ENCODE measurements at regions not wholly inside any gene's neighbourhood (a gene's known extent, or its start where the extent isn't known, plus 50 kb on each side); places are given as distances from the start of the nearest gene placed in this dataset.
"Not testable (repeated sequence)": the region's sequence is repeated elsewhere in the genome, so short reads cannot be mapped to it uniquely, and the experiment has no call there.

- DNase-seq (ENCODE audit: low spot score): no peak
- Mint-ChIP-seq H3K4me1 (ENCODE audit: low read depth) (no peaks in the 10 kb centered on the region), H3K27ac (no peak overlapping the region), H3K27me3 (ENCODE audit: low read depth) (no peaks in the 10 kb centered on the region), H3K4me3 (no peak overlapping the region), H3K36me3 (ENCODE audit: low read depth) (no peaks in the 10 kb centered on the region), H3K9me3 (no peaks in the 10 kb centered on the region)
Measured at GRCh38 chr1:30371179-30371788, 352.1 kb downstream of the MATN1 start.

GRCh38 chr1:30368651-30369240, 354.6 kb downstream of the MATN1 start:
- no peak overlapping the region for H3K27ac Mint-ChIP-seq
- no peak for DNase-seq (ENCODE audit: low spot score)
- no peak overlapping the region for H3K4me3 Mint-ChIP-seq
- H3K36me3 Mint-ChIP-seq (ENCODE audit: low read depth): no peaks in the 10 kb centered on the region
- H3K9me3 Mint-ChIP-seq: no peaks in the 10 kb centered on the region
- H3K27me3 Mint-ChIP-seq (ENCODE audit: low read depth): no peaks in the 10 kb centered on the region
- H3K4me1 Mint-ChIP-seq (ENCODE audit: low read depth): no peaks in the 10 kb centered on the region

- Mint-ChIP-seq H3K4me3 (no peak overlapping the region), H3K36me3 (ENCODE audit: low read depth) (no peaks in the 10 kb centered on the region), H3K4me1 (ENCODE audit: low read depth) (no peaks in the 10 kb centered on the region), H3K9me3 (no peaks in the 10 kb centered on the region), H3K27me3 (ENCODE audit: low read depth) (no peaks in the 10 kb centered on the region), H3K27ac (no peak overlapping the region)
- no peak for DNase-seq (ENCODE audit: low spot score)
Measured at GRCh38 chr1:30366911-30367310, 356.5 kb downstream of the MATN1 start.

GRCh38 chr1:30366199-30366598, 357.2 kb downstream of the MATN1 start:
- no peak overlapping the region for H3K4me3 Mint-ChIP-seq
- no peak for DNase-seq (ENCODE audit: low spot score)
- no peaks in the 10 kb centered on the region for H3K9me3 Mint-ChIP-seq
- no peaks in the 10 kb centered on the region for H3K4me1 Mint-ChIP-seq (ENCODE audit: low read depth)
- no peak overlapping the region for H3K27ac Mint-ChIP-seq
- H3K27me3 Mint-ChIP-seq (ENCODE audit: low read depth): no peaks in the 10 kb centered on the region
- no peaks in the 10 kb centered on the region for H3K36me3 Mint-ChIP-seq (ENCODE audit: low read depth)

- Mint-ChIP-seq H3K4me3 (no peak overlapping the region), H3K27ac (no peak overlapping the region), H3K4me1 (ENCODE audit: low read depth) (no peaks in the 10 kb centered on the region), H3K9me3 (no peaks in the 10 kb centered on the region), H3K36me3 (ENCODE audit: low read depth) (no peaks in the 10 kb centered on the region), H3K27me3 (ENCODE audit: low read depth) (no peaks in the 10 kb centered on the region)
- DNase-seq (ENCODE audit: low spot score): no peak
Measured at GRCh38 chr1:30365596-30365995, 357.8 kb downstream of the MATN1 start.

- H3K36me3 Mint-ChIP-seq (ENCODE audit: low read depth): no peaks in the 10 kb centered on the region
- H3K4me1 Mint-ChIP-seq (ENCODE audit: low read depth): no peaks in the 10 kb centered on the region
- no peak for DNase-seq (ENCODE audit: low spot score)
- no peaks in the 10 kb centered on the region for H3K9me3 Mint-ChIP-seq
- no peaks in the 10 kb centered on the region for H3K27me3 Mint-ChIP-seq (ENCODE audit: low read depth)
- no peak overlapping the region for H3K27ac Mint-ChIP-seq
- H3K4me3 Mint-ChIP-seq: no peak overlapping the region
Measured at GRCh38 chr1:30363031-30363430, 360.4 kb downstream of the MATN1 start.

GRCh38 chr1:30362603-30362990, 360.8 kb downstream of the MATN1 start:
- H3K27me3 Mint-ChIP-seq (ENCODE audit: low read depth): no peaks in the 10 kb centered on the region

GRCh38 chr1:30361890-30362602, 361.3 kb downstream of the MATN1 start:
- not testable (repeated sequence) for H3K4me3 Mint-ChIP-seq; H3K27me3 Mint-ChIP-seq (ENCODE audit: low read depth); H3K27ac Mint-ChIP-seq; DNase-seq (ENCODE audit: low spot score); H3K4me1 Mint-ChIP-seq (ENCODE audit: low read depth); H3K9me3 Mint-ChIP-seq; H3K36me3 Mint-ChIP-seq (ENCODE audit: low read depth)

More at GRCh38 chr1:30362603-30362990, 360.8 kb downstream of the MATN1 start:
- no peaks in the 10 kb centered on the region for H3K36me3 Mint-ChIP-seq (ENCODE audit: low read depth)
- DNase-seq (ENCODE audit: low spot score): no peak
- no peaks in the 10 kb centered on the region for H3K4me1 Mint-ChIP-seq (ENCODE audit: low read depth)
- no peak overlapping the region for H3K27ac Mint-ChIP-seq
- no peak overlapping the region for H3K4me3 Mint-ChIP-seq
- no peaks in the 10 kb centered on the region for H3K9me3 Mint-ChIP-seq

GRCh38 chr1:30360753-30361152, 362.6 kb downstream of the MATN1 start:
- no peaks in the 10 kb centered on the region for H3K9me3 Mint-ChIP-seq
- H3K27ac Mint-ChIP-seq: no peak overlapping the region
- H3K4me3 Mint-ChIP-seq: no peak overlapping the region
- no peaks in the 10 kb centered on the region for H3K27me3 Mint-ChIP-seq (ENCODE audit: low read depth)
- H3K4me1 Mint-ChIP-seq (ENCODE audit: low read depth): no peaks in the 10 kb centered on the region
- DNase-seq (ENCODE audit: low spot score): no peak
- H3K36me3 Mint-ChIP-seq (ENCODE audit: low read depth): no peaks in the 10 kb centered on the region

- no peaks in the 10 kb centered on the region for H3K4me1 Mint-ChIP-seq (ENCODE audit: low read depth)
- H3K27me3 Mint-ChIP-seq (ENCODE audit: low read depth): peaks cover 2% of the 10 kb centered on the region
Measured at GRCh38 chr1:30360281-30360680, 363.1 kb downstream of the MATN1 start.

GRCh38 chr1:30359539-30360220, 363.7 kb downstream of the MATN1 start:
- Mint-ChIP-seq H3K4me3 (no peak overlapping the region), H3K9me3 (no peaks in the 10 kb centered on the region), H3K27me3 (ENCODE audit: low read depth) (peaks cover 4% of the 10 kb centered on the region), H3K27ac (no peak overlapping the region), H3K4me1 (ENCODE audit: low read depth) (no peaks in the 10 kb centered on the region), H3K36me3 (ENCODE audit: low read depth) (no peaks in the 10 kb centered on the region)
- no peak for DNase-seq (ENCODE audit: low spot score)

More at GRCh38 chr1:30360281-30360680, 363.1 kb downstream of the MATN1 start:
- no peaks in the 10 kb centered on the region for H3K36me3 Mint-ChIP-seq (ENCODE audit: low read depth)
- H3K27ac Mint-ChIP-seq: no peak overlapping the region
- no peak for DNase-seq (ENCODE audit: low spot score)
- no peak overlapping the region for H3K4me3 Mint-ChIP-seq
- no peaks in the 10 kb centered on the region for H3K9me3 Mint-ChIP-seq

- no peaks in the 10 kb centered on the region for H3K4me1 Mint-ChIP-seq (ENCODE audit: low read depth)
- peaks cover 6% of the 10 kb centered on the region for H3K27me3 Mint-ChIP-seq (ENCODE audit: low read depth)
Measured at GRCh38 chr1:30358500-30358899, 364.9 kb downstream of the MATN1 start.

GRCh38 chr1:30356839-30357238, 366.5 kb downstream of the MATN1 start:
- DNase-seq (ENCODE audit: low spot score): no peak
- Mint-ChIP-seq H3K9me3 (no peaks in the 10 kb centered on the region), H3K27ac (no peak overlapping the region), H3K36me3 (ENCODE audit: low read depth) (no peaks in the 10 kb centered on the region), H3K4me3 (no peak overlapping the region), H3K27me3 (ENCODE audit: low read depth) (peaks cover 11% of the 10 kb centered on the region), H3K4me1 (ENCODE audit: low read depth) (no peaks in the 10 kb centered on the region)

More at GRCh38 chr1:30358500-30358899, 364.9 kb downstream of the MATN1 start:
- Mint-ChIP-seq H3K27ac (no peak overlapping the region), H3K9me3 (no peaks in the 10 kb centered on the region), H3K36me3 (ENCODE audit: low read depth) (no peaks in the 10 kb centered on the region), H3K4me3 (no peak overlapping the region)
- no peak for DNase-seq (ENCODE audit: low spot score)

GRCh38 chr1:30354410-30354809, 369.0 kb downstream of the MATN1 start:
- Mint-ChIP-seq H3K9me3 (no peaks in the 10 kb centered on the region), H3K4me3 (no peak overlapping the region), H3K27ac (no peak overlapping the region), H3K4me1 (ENCODE audit: low read depth) (no peaks in the 10 kb centered on the region), H3K27me3 (ENCODE audit: low read depth) (peaks cover 19% of the 10 kb centered on the region), H3K36me3 (ENCODE audit: low read depth) (no peaks in the 10 kb centered on the region)
- DNase-seq (ENCODE audit: low spot score): no peak
